Urinary bladder (tissue), 3 donors: ENCODE measurements at regions not wholly inside any gene's neighbourhood (a gene's known extent, or its start where the extent isn't known, plus 50 kb on each side); places are given as distances from the start of the nearest gene placed in this dataset.
"Not testable (repeated sequence)": the region's sequence is repeated elsewhere in the genome, so short reads cannot be mapped to it uniquely, and the experiment has no call there.

Source experiments
- DNase-seq: peaks from one replicate; pipeline ENCODE4 v3.0.0-alpha.2; 2015; ENCODE audit errors: extremely low spot score
- H3K27ac ChIP-seq: one replicate; pipeline ENCODE4 v1.5.1; 2013; ENCODE audit warnings: low read depth, mild to moderate bottlenecking, moderate library complexity
- H3K36me3 ChIP-seq: one replicate; pipeline ENCODE4 v1.6.1; 2013; ENCODE audit warnings: mild to moderate bottlenecking, moderate library complexity; ENCODE audit not compliant: insufficient read depth
- H3K4me1 ChIP-seq: one replicate; pipeline ENCODE4 v1.6.1; 2013; ENCODE audit warnings: mild to moderate bottlenecking, moderate library complexity; ENCODE audit not compliant: insufficient read depth
- H3K4me3 ChIP-seq: one replicate; pipeline ENCODE4 v1.5.1; 2013; ENCODE audit warnings: low read depth, low read length
- WGBS: extraction: QIAGEN DNeasy Blood & Tissue Kit; methylation state at CpG from one replicate; pipeline ENCODE4 v1.1.7; 2013; 5-methylcytosine and 5-hydroxymethylcytosine counted together
- donor health status: healthy with polysubstance abuse.
- donor health status: healthy.

- Histone ChIP-seq H3K4me3 (no peak overlapping the region), H3K4me1 (no peaks in the 10 kb centered on the region), H3K27ac (no peak overlapping the region), H3K36me3 (no peaks in the 10 kb centered on the region)
- 82% methylated on average over 4 of the region's 4 CpGs for WGBS
- no peak for DNase-seq
Observed at GRCh38 chr14:104473244-104473565, 106.4 kb upstream of the C14orf180 start.

- no peak for DNase-seq
- Histone ChIP-seq H3K36me3 (no peaks in the 10 kb centered on the region), H3K4me3 (no peak overlapping the region), H3K4me1 (no peaks in the 10 kb centered on the region), H3K27ac (no peak overlapping the region)
- WGBS: 66% methylated on average over 45 of the region's 45 CpGs
Observed at GRCh38 chr14:104473649-104474494, 105.7 kb upstream of the C14orf180 start.

GRCh38 chr14:104474495-104475213, 104.9 kb upstream of the C14orf180 start:
- WGBS: 72% methylated on average over 18 of the region's 18 CpGs
- no peaks in the 10 kb centered on the region for H3K36me3 ChIP-seq
- H3K4me3 ChIP-seq: no peak overlapping the region
- H3K27ac ChIP-seq: no peak overlapping the region
- no peak for DNase-seq
- no peaks in the 10 kb centered on the region for H3K4me1 ChIP-seq

DNA sequence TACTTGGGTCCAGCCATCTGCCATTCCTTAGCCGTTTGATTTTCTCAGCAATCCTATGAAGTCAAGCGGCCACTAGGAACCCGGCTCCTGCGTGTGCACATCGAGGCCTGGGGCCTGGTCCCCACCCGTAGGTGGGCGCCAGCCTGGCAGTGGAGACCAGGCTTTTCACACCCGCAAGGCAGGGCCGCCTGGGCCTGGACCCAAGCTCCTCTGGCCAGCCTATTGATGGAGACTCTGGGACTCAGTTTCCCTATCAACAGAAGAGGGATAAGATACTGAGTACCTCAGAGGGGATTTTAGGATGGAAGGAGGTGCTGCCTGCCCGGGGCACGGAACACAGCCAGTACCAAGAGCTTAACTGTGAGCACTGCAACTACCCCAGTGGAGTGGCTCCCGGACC, 104.3 kb upstream of the C14orf180 start:
- H3K27ac ChIP-seq: no peak overlapping the region
- no peak for DNase-seq
- no peaks in the 10 kb centered on the region for H3K36me3 ChIP-seq
- no peaks in the 10 kb centered on the region for H3K4me1 ChIP-seq
- WGBS: 88% methylated on average over 12 of the region's 12 CpGs
- H3K4me3 ChIP-seq: no peak overlapping the region

DNA sequence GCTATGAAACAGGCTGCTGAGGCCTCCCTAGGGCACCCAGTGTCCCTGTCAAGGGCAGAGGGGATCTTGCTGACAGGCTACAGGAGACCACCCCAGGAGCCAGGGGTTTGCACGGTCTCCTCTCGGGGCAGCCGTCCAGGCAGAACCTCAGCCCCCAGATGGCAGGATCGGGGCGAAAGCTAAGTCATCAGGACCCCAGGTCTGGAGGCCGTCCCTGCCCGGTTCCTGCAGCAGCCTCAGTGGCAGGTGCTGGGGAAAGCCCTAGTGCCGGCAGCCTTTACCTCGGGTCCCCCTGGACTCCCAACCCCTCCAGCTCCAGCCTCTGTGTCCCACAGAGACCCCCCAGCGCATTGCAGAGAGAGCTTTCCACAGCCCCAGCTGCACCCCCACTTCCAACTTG, 103.8 kb upstream of the C14orf180 start:
- no peaks in the 10 kb centered on the region for H3K36me3 ChIP-seq
- DNase-seq: no peak
- 89% methylated on average over 10 of the region's 10 CpGs for WGBS
- no peak overlapping the region for H3K4me3 ChIP-seq
- H3K4me1 ChIP-seq: no peaks in the 10 kb centered on the region
- no peak overlapping the region for H3K27ac ChIP-seq

- Histone ChIP-seq H3K4me1 (no peaks in the 10 kb centered on the region), H3K4me3 (no peak overlapping the region), H3K36me3 (no peaks in the 10 kb centered on the region), H3K27ac (no peak overlapping the region)
- DNase-seq: no peak
- 80% methylated on average over 10 of the region's 10 CpGs for WGBS
Observed at GRCh38 chr14:104476437-104476836, 103.1 kb upstream of the C14orf180 start.

DNA sequence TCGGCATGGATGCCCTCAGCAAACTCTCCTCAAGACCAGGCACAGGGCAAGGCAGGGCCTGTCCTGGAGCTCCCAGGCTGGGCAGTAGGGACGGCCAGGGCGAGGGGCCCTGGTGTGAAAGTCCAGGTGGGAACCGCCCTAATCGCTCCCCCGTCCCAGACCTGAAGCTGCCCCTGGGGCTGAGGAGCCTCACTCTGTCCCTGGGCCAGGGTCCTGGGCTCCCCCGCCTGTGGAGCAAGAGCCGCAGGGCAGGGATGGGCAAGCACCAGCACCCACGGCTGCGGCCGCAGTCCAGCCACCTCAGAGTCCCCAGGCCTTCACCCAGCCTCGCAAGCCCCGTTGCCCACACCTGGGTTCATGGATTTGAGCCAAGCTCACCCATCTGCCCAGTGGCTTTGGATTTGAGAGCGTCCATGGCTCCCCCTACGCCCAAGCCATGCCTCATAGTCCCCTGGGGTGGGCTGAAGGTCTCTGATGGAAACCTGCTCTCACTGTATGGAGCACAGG, 102.4 kb upstream of the C14orf180 start:
- Histone ChIP-seq H3K36me3 (no peaks in the 10 kb centered on the region), H3K4me1 (no peaks in the 10 kb centered on the region), H3K27ac (no peak overlapping the region), H3K4me3 (no peak overlapping the region)
- WGBS: 94% methylated on average over 15 of the region's 15 CpGs
- DNase-seq: no peak

DNA sequence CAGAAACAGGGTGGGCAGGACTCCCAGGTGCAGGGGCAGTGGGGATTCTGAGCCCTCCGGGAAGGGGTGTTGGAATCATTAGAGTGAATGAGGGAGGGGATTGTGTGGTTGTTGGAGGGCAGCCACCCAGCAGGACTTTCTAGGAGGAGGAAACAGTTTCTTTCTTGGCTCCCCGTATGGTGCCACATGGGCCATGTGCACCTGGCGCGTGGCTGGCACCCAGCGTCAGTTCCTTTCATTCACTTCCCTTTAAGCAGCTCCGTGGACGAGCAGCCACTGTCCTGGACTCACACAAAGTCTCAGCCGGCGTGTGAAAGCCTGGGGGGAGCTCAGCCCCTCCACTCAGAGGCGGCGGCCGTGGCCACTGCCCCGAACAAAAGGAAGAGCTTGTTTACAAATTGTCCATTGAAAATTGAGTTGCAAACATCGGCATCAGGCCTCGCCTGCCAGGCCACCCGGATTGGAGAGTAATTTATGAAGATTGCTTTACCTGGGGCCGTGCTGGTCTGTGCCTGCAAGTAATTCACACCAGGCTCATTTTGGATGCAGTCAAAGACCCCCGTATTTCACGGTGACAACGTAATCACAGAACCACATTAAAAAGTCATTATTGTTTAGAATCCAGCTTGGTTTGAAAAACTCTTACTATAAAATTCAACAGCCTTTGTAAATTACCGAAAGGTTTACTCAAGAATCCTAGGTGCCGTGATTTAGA, 101.7 kb upstream of the C14orf180 start:
- DNase-seq: no peak
- Histone ChIP-seq H3K27ac (no peak overlapping the region), H3K4me3 (no peak overlapping the region), H3K4me1 (no peaks in the 10 kb centered on the region), H3K36me3 (no peaks in the 10 kb centered on the region)
- WGBS: 53% methylated on average over 22 of the region's 22 CpGs

- Histone ChIP-seq H3K4me1 (no peaks in the 10 kb centered on the region), H3K27ac (no peak overlapping the region), H3K4me3 (no peak overlapping the region), H3K36me3 (no peaks in the 10 kb centered on the region)
- DNase-seq: no peak
- 64% methylated on average over 7 of the region's 7 CpGs for WGBS
Observed at GRCh38 chr14:104478656-104479055, 100.9 kb upstream of the C14orf180 start.

GRCh38 chr14:104479901-104480300, 99.7 kb upstream of the C14orf180 start:
- H3K4me3 ChIP-seq: no peak overlapping the region
- WGBS: 87% methylated on average over 10 of the region's 10 CpGs

GRCh38 chr14:104481323-104481722, 98.2 kb upstream of the C14orf180 start:
- no peaks in the 10 kb centered on the region for H3K4me1 ChIP-seq
- DNase-seq: no peak
- H3K27ac ChIP-seq: no peak overlapping the region
- whole genome bisulfite sequencing: 93% methylated on average over 10 of the region's 10 CpGs
- H3K4me3 ChIP-seq: no peak overlapping the region
- H3K36me3 ChIP-seq: no peaks in the 10 kb centered on the region

More at GRCh38 chr14:104479901-104480300, 99.7 kb upstream of the C14orf180 start:
- DNase-seq: no peak
- Histone ChIP-seq H3K36me3 (no peaks in the 10 kb centered on the region), H3K27ac (no peak overlapping the region), H3K4me1 (no peaks in the 10 kb centered on the region)

- 70% methylated on average over 9 of the region's 9 CpGs for WGBS
- not testable (repeated sequence) for H3K36me3 ChIP-seq, H3K4me1 ChIP-seq, H3K4me3 ChIP-seq, DNase-seq, H3K27ac ChIP-seq
Observed at GRCh38 chr14:104482017-104482416, 97.5 kb upstream of the C14orf180 start.

GRCh38 chr14:104486222-104486923, 93.2 kb upstream of the C14orf180 start:
- no peak for DNase-seq
- Histone ChIP-seq H3K4me1 (no peaks in the 10 kb centered on the region), H3K27ac (no peak overlapping the region), H3K4me3 (no peak overlapping the region), H3K36me3 (no peaks in the 10 kb centered on the region)
- WGBS: 89% methylated on average over 18 of the region's 18 CpGs
